IPS-18a (cell line): ENCODE measurements at regions not wholly inside any gene's neighbourhood (a gene's known extent, or its start where the extent isn't known, plus 50 kb on each side); places are given as distances from the start of the nearest gene placed in this dataset.
"Not testable (repeated sequence)": the region's sequence is repeated elsewhere in the genome, so short reads cannot be mapped to it uniquely, and the experiment has no call there.

Source experiments
- H3K27ac ChIP-seq: one replicate; pipeline ENCODE4 v1.5.1; 2013; ENCODE audit warnings: low read length
- H3K27me3 ChIP-seq: one replicate; pipeline ENCODE4 v1.6.1; 2013; ENCODE audit warnings: mild to moderate bottlenecking, low read length; ENCODE audit not compliant: control insufficient read depth, insufficient read depth
- H3K36me3 ChIP-seq: one replicate; pipeline ENCODE4 v1.6.1; 2013; ENCODE audit warnings: low read depth, low read length; ENCODE audit not compliant: control insufficient read depth
- H3K4me1 ChIP-seq: one replicate; pipeline ENCODE4 v1.6.1; 2013; ENCODE audit warnings: low read depth, low read length; ENCODE audit not compliant: control insufficient read depth
- H3K4me3 ChIP-seq: one replicate; pipeline ENCODE4 v1.5.1; 2013; ENCODE audit warnings: low read length
- H3K9ac ChIP-seq: one replicate; pipeline ENCODE4 v1.6.1; 2013; ENCODE audit warnings: mild to moderate bottlenecking, low read length, moderate library complexity
- H3K9me3 ChIP-seq: one replicate; pipeline ENCODE4 v1.6.1; 2013; ENCODE audit warnings: low read depth, low read length; ENCODE audit not compliant: control insufficient read depth

- no peaks in the 10 kb centered on the region for H3K4me1 ChIP-seq
Measured at GRCh38 chr4:126753592-126753991, 879.2 kb upstream of the INTU start.

GRCh38 chr4:126755506-126755905 lies 877.3 kb upstream of the INTU start:
- Histone ChIP-seq H3K27ac (no peak overlapping the region), H3K27me3 (no peaks in the 10 kb centered on the region), H3K4me3 (no peak overlapping the region), H3K4me1 (no peaks in the 10 kb centered on the region), H3K9me3 (no peaks in the 10 kb centered on the region), H3K36me3 (no peaks in the 10 kb centered on the region), H3K9ac (no peak overlapping the region)

More at GRCh38 chr4:126753592-126753991, 879.2 kb upstream of the INTU start:
- Histone ChIP-seq H3K36me3 (no peaks in the 10 kb centered on the region), H3K27me3 (no peaks in the 10 kb centered on the region), H3K27ac (no peak overlapping the region), H3K9me3 (no peaks in the 10 kb centered on the region), H3K4me3 (no peak overlapping the region), H3K9ac (no peak overlapping the region)

GRCh38 chr4:126756050-126756829 lies 876.5 kb upstream of the INTU start:
- no peaks in the 10 kb centered on the region for H3K27me3 ChIP-seq
- H3K9ac ChIP-seq, result no peak overlapping the region
- H3K4me3 ChIP-seq, result no peak overlapping the region
- no peaks in the 10 kb centered on the region for H3K36me3 ChIP-seq
- H3K27ac ChIP-seq, result no peak overlapping the region
- no peaks in the 10 kb centered on the region for H3K9me3 ChIP-seq
- H3K4me1 ChIP-seq, result no peaks in the 10 kb centered on the region

- Histone ChIP-seq H3K36me3 (no peaks in the 10 kb centered on the region), H3K4me3 (no peak overlapping the region), H3K9me3 (no peaks in the 10 kb centered on the region)
Measured at GRCh38 chr4:126757219-126757618, 875.5 kb upstream of the INTU start.

GRCh38 chr4:126758493-126758892 lies 874.3 kb upstream of the INTU start:
- H3K4me1 ChIP-seq, result no peaks in the 10 kb centered on the region
- H3K4me3 ChIP-seq, result no peak overlapping the region
- no peaks in the 10 kb centered on the region for H3K27me3 ChIP-seq
- H3K36me3 ChIP-seq, result no peaks in the 10 kb centered on the region
- H3K9me3 ChIP-seq, result no peaks in the 10 kb centered on the region
- H3K27ac ChIP-seq, result no peak overlapping the region
- H3K9ac ChIP-seq, result no peak overlapping the region

More at GRCh38 chr4:126757219-126757618, 875.5 kb upstream of the INTU start:
- Histone ChIP-seq H3K27me3 (no peaks in the 10 kb centered on the region), H3K9ac (no peak overlapping the region), H3K27ac (no peak overlapping the region), H3K4me1 (no peaks in the 10 kb centered on the region)

GRCh38 chr4:126761947-126762662 lies 870.7 kb upstream of the INTU start:
- no peaks in the 10 kb centered on the region for H3K36me3 ChIP-seq
- no peak overlapping the region for H3K9ac ChIP-seq
- no peak overlapping the region for H3K27ac ChIP-seq
- H3K4me3 ChIP-seq, result no peak overlapping the region
- no peaks in the 10 kb centered on the region for H3K4me1 ChIP-seq
- H3K9me3 ChIP-seq, result no peaks in the 10 kb centered on the region
- H3K27me3 ChIP-seq, result no peaks in the 10 kb centered on the region

- H3K4me1 ChIP-seq, result no peaks in the 10 kb centered on the region
- H3K9me3 ChIP-seq, result no peaks in the 10 kb centered on the region
- H3K27ac ChIP-seq, result no peak overlapping the region
- H3K4me3 ChIP-seq, result no peak overlapping the region
- H3K36me3 ChIP-seq, result no peaks in the 10 kb centered on the region
- H3K9ac ChIP-seq, result no peak overlapping the region
- H3K27me3 ChIP-seq, result no peaks in the 10 kb centered on the region
Measured at GRCh38 chr4:126762663-126763247, 870.0 kb upstream of the INTU start.

- no peak overlapping the region for H3K27ac ChIP-seq
- H3K36me3 ChIP-seq, result no peaks in the 10 kb centered on the region
Measured at GRCh38 chr4:126766241-126766640, 866.5 kb upstream of the INTU start.

GRCh38 chr4:126768338-126768737 lies 864.4 kb upstream of the INTU start:
- Histone ChIP-seq H3K9ac (no peak overlapping the region), H3K4me3 (no peak overlapping the region), H3K27ac (no peak overlapping the region), H3K27me3 (no peaks in the 10 kb centered on the region), H3K36me3 (no peaks in the 10 kb centered on the region), H3K4me1 (no peaks in the 10 kb centered on the region), H3K9me3 (no peaks in the 10 kb centered on the region)

More at GRCh38 chr4:126766241-126766640, 866.5 kb upstream of the INTU start:
- no peaks in the 10 kb centered on the region for H3K4me1 ChIP-seq
- no peak overlapping the region for H3K9ac ChIP-seq
- H3K4me3 ChIP-seq, result no peak overlapping the region
- H3K27me3 ChIP-seq, result no peaks in the 10 kb centered on the region
- H3K9me3 ChIP-seq, result no peaks in the 10 kb centered on the region

GRCh38 chr4:126770811-126771553 lies 861.8 kb upstream of the INTU start:
- not testable (repeated sequence) for H3K27ac ChIP-seq, H3K27me3 ChIP-seq, H3K4me1 ChIP-seq

GRCh38 chr4:126771618-126772017 lies 861.1 kb upstream of the INTU start:
- not testable (repeated sequence) for H3K4me3 ChIP-seq, H3K9me3 ChIP-seq, H3K9ac ChIP-seq, H3K27me3 ChIP-seq, H3K27ac ChIP-seq, H3K36me3 ChIP-seq, H3K4me1 ChIP-seq

More at GRCh38 chr4:126770811-126771553, 861.8 kb upstream of the INTU start:
- not testable (repeated sequence) for H3K9me3 ChIP-seq, H3K4me3 ChIP-seq, H3K9ac ChIP-seq, H3K36me3 ChIP-seq
